ENCODE measurements at regions not wholly inside any gene's neighbourhood (a gene's known extent, or its start where the extent isn't known, plus 50 kb on each side); places are given as distances from the start of the nearest gene placed in this dataset.

DNA sequence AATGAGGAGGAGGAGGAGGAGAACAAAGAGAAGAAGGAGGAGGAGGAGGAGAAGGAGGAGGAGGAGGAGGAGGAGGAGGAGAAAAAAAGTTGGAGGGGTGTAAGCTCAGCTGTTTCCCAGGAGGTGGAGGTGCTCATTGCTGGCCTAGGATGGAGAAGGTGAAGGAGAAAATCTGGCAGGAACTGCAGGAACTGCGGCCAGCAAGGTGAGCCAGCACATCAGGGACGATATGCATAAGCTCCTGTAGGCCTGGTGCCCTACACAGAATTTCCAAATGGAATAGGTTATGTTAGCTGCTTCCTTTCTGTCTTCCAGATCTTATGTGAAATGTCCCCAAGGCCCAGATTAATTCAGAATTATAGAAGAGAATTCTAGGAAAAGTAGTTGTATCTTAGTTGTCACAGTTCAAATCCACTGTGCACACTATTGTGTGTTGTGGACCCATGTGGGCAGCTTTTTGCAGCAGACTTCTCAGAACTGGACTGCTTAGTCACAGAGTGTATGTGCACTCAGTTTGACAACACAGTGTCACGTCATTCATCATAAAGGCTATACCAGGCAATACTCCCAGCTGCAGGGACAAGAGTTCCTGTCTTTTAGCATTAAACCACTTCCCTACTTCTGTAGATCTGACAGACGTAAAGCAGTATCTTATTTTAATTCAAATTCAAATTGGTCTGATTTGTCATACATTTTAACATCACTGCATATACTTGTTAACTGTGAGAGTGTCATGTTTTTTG, 303.7 kb downstream of the HLX start:
- H3K9me3 ChIP-seq (ENCODE audit: low read length): no peaks in the 10 kb centered on the region
- H3K36me3 ChIP-seq (replicated peaks in 1 of 2; ENCODE audit: control insufficient read depth in 1 of 2, insufficient read depth in 2 of 2, low read length in 2 of 2): no peaks in the 10 kb centered on the region
- no peak overlapping the region for H3K9ac ChIP-seq (ENCODE audit: insufficient read depth, low read depth, low read length)
- no peak overlapping the region for H3K4me3 ChIP-seq (replicated peaks in 1 of 3; ENCODE audit: insufficient read depth in 1 of 3, low read depth in 2 of 3, low read length in 3 of 3)
- peak; percentile 54 for TF ChIP-seq CREB1 (IDR thresholded peaks at IDR 0.05)
- TF ChIP-seq CREB1 (CRISPR knock-in tag; IDR thresholded peaks at IDR 0.05): no peak
- TF ChIP-seq HCFC1 (IDR thresholded peaks at IDR 0.05; ENCODE audit: low read depth, low read length): no peak
- ATAC-seq (no peak), DNase-seq (ENCODE audit: low spot score) (no peak), FAIRE-seq (no peak)
- ChIA-PET CTCF (ENCODE audit: low intra/inter-chr PET ratio, low total read pairs) (no interaction called here), POLR2A (no interaction called here)
- no peaks in the 10 kb centered on the region for H3K27me3 ChIP-seq (ENCODE audit: control insufficient read depth in 1 of 2, insufficient read depth in 2 of 2, low read length in 2 of 2)
- H2AFZ ChIP-seq (ENCODE audit: low read length): no peak overlapping the region
- no peaks in the 10 kb centered on the region for H4K20me1 ChIP-seq (ENCODE audit: insufficient read depth, low read length)
- BruUV-seq (replicated peaks): no TSS peak
- H3K4me1 ChIP-seq (ENCODE audit: insufficient read depth, low read length): no peaks in the 10 kb centered on the region
- WGBS (ENCODE audit: low lambda C conversion rate): 2% methylated on average over 4 of the region's 4 CpGs
- no peak overlapping the region for H3K4me2 ChIP-seq (ENCODE audit: low read depth, low read length)
- H3K27ac ChIP-seq (ENCODE audit: extremely low read length, insufficient read depth, low read length): no peak overlapping the region
- in situ Hi-C loops (cut with HindIII; ENCODE audit: extremely low pct_ligation_motif_present, low pct_unique_long_range_greater_than_20kb) (no loop called here), intact Hi-C loops (cut with micrococcal nuclease; ENCODE audit: unreplicated experiment) (no loop called here)
- H3K79me2 ChIP-seq (ENCODE audit: insufficient read depth, low read length): no peaks in the 10 kb centered on the region

GRCh38 chr1:221184131-221184794, 305.0 kb downstream of the HLX start:
- no peaks in the 10 kb centered on the region for H3K9me3 ChIP-seq (ENCODE audit: low read length)
- no peaks in the 10 kb centered on the region for H3K4me1 ChIP-seq (ENCODE audit: insufficient read depth, low read length)
- H3K4me2 ChIP-seq (ENCODE audit: low read depth, low read length): no peak overlapping the region
- ATAC-seq (no peak), DNase-seq (ENCODE audit: low spot score) (no peak), FAIRE-seq (no peak)
- H3K27me3 ChIP-seq (ENCODE audit: control insufficient read depth in 1 of 2, insufficient read depth in 2 of 2, low read length in 2 of 2): no peaks in the 10 kb centered on the region
- no peak overlapping the region for H3K27ac ChIP-seq (ENCODE audit: extremely low read length, insufficient read depth, low read length)
- H3K4me3 ChIP-seq (replicated peaks in 1 of 3; ENCODE audit: insufficient read depth in 1 of 3, low read depth in 2 of 3, low read length in 3 of 3): no peak overlapping the region
- WGBS (ENCODE audit: low lambda C conversion rate): 3% methylated on average over 3 of the region's 3 CpGs
- no peak overlapping the region for H2AFZ ChIP-seq (ENCODE audit: low read length)
- no peaks in the 10 kb centered on the region for H4K20me1 ChIP-seq (ENCODE audit: insufficient read depth, low read length)
- in situ Hi-C loops (cut with HindIII; ENCODE audit: extremely low pct_ligation_motif_present, low pct_unique_long_range_greater_than_20kb): no loop called here
- H3K9ac ChIP-seq (ENCODE audit: insufficient read depth, low read depth, low read length): no peak overlapping the region
- BruUV-seq (replicated peaks): no TSS peak
- H3K79me2 ChIP-seq (ENCODE audit: insufficient read depth, low read length): no peaks in the 10 kb centered on the region
- H3K36me3 ChIP-seq (replicated peaks in 1 of 2; ENCODE audit: control insufficient read depth in 1 of 2, insufficient read depth in 2 of 2, low read length in 2 of 2): no peaks in the 10 kb centered on the region
- ChIA-PET POLR2A (no interaction called here), CTCF (ENCODE audit: low intra/inter-chr PET ratio, low total read pairs) (no interaction called here)
- intact Hi-C loops (cut with micrococcal nuclease; ENCODE audit: unreplicated experiment): no loop called here
- TF ChIP-seq MEF2D (CRISPR knock-in tag; IDR thresholded peaks at IDR 0.05) (no peak), MAFK (conservative IDR thresholded peaks at IDR 0.05 in 1 of 2, IDR thresholded peaks at IDR 0.05 in 1 of 2; ENCODE audit: low read length in 2 of 2) (0 out of 4 replicates have a peak, but pooled peaks of 1 of the 2 experiments have one; percentile 2), EZH2 (conservative IDR thresholded peaks at IDR 0.05; ENCODE audit: low read depth, low read length) (no peak)

All from HepG2 (cell line).